ENCODE measurements at regions not wholly inside any gene's neighbourhood (a gene's known extent, or its start where the extent isn't known, plus 50 kb on each side); places are given as distances from the start of the nearest gene placed in this dataset.
"Not testable (repeated sequence)": the region's sequence is repeated elsewhere in the genome, so short reads cannot be mapped to it uniquely, and the experiment has no call there.

GRCh38 chr7:122248472-122248871 is 56.1 kb downstream of the FEZF1 start:
- no peak for DNase-seq
- no peaks in the 10 kb centered on the region for H3K4me1 ChIP-seq
- no peak for ATAC-seq
- H3K4me3 ChIP-seq, result no peak overlapping the region
- WGBS, 2 donors, result 58 to 64% methylated on average over 2 of the region's 2 CpGs
- intact Hi-C loops (cut with DNase I), result no loop called here
- no peak for FAIRE-seq
- no peaks in the 10 kb centered on the region for H3K27me3 ChIP-seq
- TF ChIP-seq, protein P1, sequence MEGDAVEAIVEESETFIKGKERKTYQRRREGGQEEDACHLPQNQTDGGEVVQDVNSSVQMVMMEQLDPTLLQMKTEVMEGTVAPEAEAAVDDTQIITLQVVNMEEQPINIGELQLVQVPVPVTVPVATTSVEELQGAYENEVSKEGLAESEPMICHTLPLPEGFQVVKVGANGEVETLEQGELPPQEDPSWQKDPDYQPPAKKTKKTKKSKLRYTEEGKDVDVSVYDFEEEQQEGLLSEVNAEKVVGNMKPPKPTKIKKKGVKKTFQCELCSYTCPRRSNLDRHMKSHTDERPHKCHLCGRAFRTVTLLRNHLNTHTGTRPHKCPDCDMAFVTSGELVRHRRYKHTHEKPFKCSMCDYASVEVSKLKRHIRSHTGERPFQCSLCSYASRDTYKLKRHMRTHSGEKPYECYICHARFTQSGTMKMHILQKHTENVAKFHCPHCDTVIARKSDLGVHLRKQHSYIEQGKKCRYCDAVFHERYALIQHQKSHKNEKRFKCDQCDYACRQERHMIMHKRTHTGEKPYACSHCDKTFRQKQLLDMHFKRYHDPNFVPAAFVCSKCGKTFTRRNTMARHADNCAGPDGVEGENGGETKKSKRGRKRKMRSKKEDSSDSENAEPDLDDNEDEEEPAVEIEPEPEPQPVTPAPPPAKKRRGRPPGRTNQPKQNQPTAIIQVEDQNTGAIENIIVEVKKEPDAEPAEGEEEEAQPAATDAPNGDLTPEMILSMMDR (IDR thresholded peaks at IDR 0.05), result no peak
- H3K27ac ChIP-seq, result no peak overlapping the region
- H3K36me3 ChIP-seq, result no peaks in the 10 kb centered on the region
- no peaks in the 10 kb centered on the region for H3K9me3 ChIP-seq

DNA sequence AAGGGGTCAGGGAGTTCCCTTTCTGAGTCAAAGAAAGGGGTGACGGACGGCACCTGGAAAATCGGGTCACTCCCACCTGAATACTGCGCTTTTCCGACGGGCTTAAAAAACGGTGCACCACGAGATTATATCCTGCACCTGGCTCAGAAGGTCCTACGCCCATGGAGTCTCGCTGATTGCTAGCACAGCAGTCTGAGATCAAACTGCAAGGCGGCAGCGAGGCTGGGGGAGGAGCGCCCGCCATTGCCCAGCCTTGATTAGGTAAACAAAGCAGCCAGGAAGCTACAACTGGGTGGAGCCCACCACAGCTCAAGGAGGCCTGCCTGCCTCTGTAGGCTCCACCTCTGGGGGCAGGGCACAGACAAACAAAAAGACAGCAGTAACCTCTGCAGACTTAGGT is 65.8 kb downstream of the FEZF1 start:
- ATAC-seq; H3K4me3 ChIP-seq; H3K36me3 ChIP-seq; H3K4me1 ChIP-seq; FAIRE-seq; intact Hi-C loops (cut with DNase I); DNase-seq; H3K27me3 ChIP-seq; H3K9me3 ChIP-seq; H3K27ac ChIP-seq: not testable (repeated sequence)
- WGBS, 2 donors, result 63 to 66% methylated on average over 6 to 14 of the region's 14 CpGs

DNA sequence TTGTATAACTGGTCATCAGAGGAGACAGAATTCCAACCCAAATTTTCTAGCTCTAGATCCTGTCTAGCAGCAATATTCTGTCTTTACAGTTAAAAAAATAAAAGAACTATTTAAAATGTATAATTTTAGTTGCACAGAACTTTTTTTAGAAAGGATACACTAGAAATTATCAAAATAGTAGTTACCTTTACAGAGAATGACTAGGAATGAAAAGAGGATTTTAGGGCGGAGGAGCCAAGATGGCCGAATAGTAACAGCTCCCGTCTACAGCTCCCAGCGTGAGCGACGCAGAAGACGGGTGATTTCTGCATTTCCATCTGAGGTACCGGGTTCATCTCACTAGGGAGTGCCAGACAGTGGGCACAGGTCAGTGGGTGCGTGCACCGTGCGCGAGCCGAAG is 66.3 kb downstream of the FEZF1 start:
- DNase-seq; H3K27me3 ChIP-seq; H3K9me3 ChIP-seq; H3K27ac ChIP-seq; H3K4me1 ChIP-seq; FAIRE-seq; H3K4me3 ChIP-seq; H3K36me3 ChIP-seq; ATAC-seq; intact Hi-C loops (cut with DNase I): not testable (repeated sequence)
- 93 to 95% methylated on average over 12 to 13 of the region's 13 CpGs for WGBS, 2 donors

GRCh38 chr7:122225874-122226273 is 78.7 kb downstream of the FEZF1 start:
- H3K4me3 ChIP-seq, result no peak overlapping the region
- no peak for FAIRE-seq
- intact Hi-C loops (cut with DNase I), result no loop called here
- H3K27me3 ChIP-seq, result no peaks in the 10 kb centered on the region
- H3K27ac ChIP-seq, result no peak overlapping the region
- H3K9me3 ChIP-seq, result no peaks in the 10 kb centered on the region
- 76 to 81% methylated on average over 3 of the region's 3 CpGs for WGBS, 2 donors
- no peaks in the 10 kb centered on the region for H3K4me1 ChIP-seq
- H3K36me3 ChIP-seq, result no peaks in the 10 kb centered on the region
- ATAC-seq, result no peak
- no peak for DNase-seq
- TF ChIP-seq, protein P1 (IDR thresholded peaks at IDR 0.05), result no peak

GRCh38 chr7:122219253-122219865 is 75.3 kb upstream of the AASS start:
- Histone ChIP-seq H3K4me1 (no peaks in the 10 kb centered on the region), H3K27ac (no peak overlapping the region), H3K4me3 (no peak overlapping the region), H3K9me3 (no peaks in the 10 kb centered on the region), H3K27me3 (no peaks in the 10 kb centered on the region), H3K36me3 (no peaks in the 10 kb centered on the region)
- intact Hi-C loops (cut with DNase I), result loop anchor here in 1 of 3 donors (10.0 kb wide), 1 partner anchor 315 kb away; no protein-coding TSS in a partner anchor
- TF ChIP-seq, protein P1 (IDR thresholded peaks at IDR 0.05), result peak; percentile 11 to 60 (median 44)
- no peak for DNase-seq
- ATAC-seq, result peak; percentile 32 to 75 (median 72)
- peak; percentile 96 for FAIRE-seq

- peak; percentile 76 to 92 (median 87) for ATAC-seq
- DNase-seq, result peak in 1 of 6 donors; percentile 37
- FAIRE-seq, result no peak
- Histone ChIP-seq H3K4me1 (no peaks in the 10 kb centered on the region), H3K36me3 (no peaks in the 10 kb centered on the region), H3K27me3 (no peaks in the 10 kb centered on the region), H3K27ac (no peak overlapping the region), H3K9me3 (no peaks in the 10 kb centered on the region), H3K4me3 (no peak overlapping the region)
- TF ChIP-seq, protein P1 (IDR thresholded peaks at IDR 0.05), result no peak
- intact Hi-C loops (cut with DNase I), result loop anchor here in 1 of 3 donors (10.0 kb wide), 1 partner anchor 318 kb away; no protein-coding TSS in a partner anchor
- 59 to 61% methylated on average over 3 of the region's 3 CpGs for WGBS, 2 donors
These were observed 73.1 kb upstream of the AASS start for GRCh38 chr7:122217125-122217524.

Measured in pancreas (tissue), 10 donors.